Activated CD8-positive, alpha-beta memory T cell treated with anti-CD3 and anti-CD28 coated beads for 36 hours (primary cell): ENCODE measurements at regions not wholly inside any gene's neighbourhood (a gene's known extent, or its start where the extent isn't known, plus 50 kb on each side); places are given as distances from the start of the nearest gene placed in this dataset.

ENCODE experiments used
- CTCF ChIA-PET: fragments of 350-600 bp; sonication (Branson Sonifier 250); formaldehyde crosslinking; loops from one replicate; lab custom pipeline; 2021; ENCODE audit warnings: antibody characterized with exemption; lab: Charles Lee
- POLR2A ChIA-PET: fragments of 350-600 bp; sonication (Branson Sonifier 250); formaldehyde crosslinking; loops from one replicate; lab custom pipeline; 2021; ENCODE audit warnings: antibody characterized with exemption; lab: Charles Lee

GRCh38 chr15:96412906-96413231 lies 82.4 kb downstream of the NR2F2 start:
- CTCF ChIA-PET, result no interaction called here

GRCh38 chr15:96413657-96414056 lies 83.2 kb downstream of the NR2F2 start:
- ChIA-PET CTCF (no interaction called here), POLR2A (no interaction called here)

More at GRCh38 chr15:96412906-96413231, 82.4 kb downstream of the NR2F2 start:
- POLR2A ChIA-PET, result no interaction called here

GRCh38 chr15:96414875-96415274 lies 84.4 kb downstream of the NR2F2 start:
- ChIA-PET CTCF (no interaction called here), POLR2A (no interaction called here)

DNA sequence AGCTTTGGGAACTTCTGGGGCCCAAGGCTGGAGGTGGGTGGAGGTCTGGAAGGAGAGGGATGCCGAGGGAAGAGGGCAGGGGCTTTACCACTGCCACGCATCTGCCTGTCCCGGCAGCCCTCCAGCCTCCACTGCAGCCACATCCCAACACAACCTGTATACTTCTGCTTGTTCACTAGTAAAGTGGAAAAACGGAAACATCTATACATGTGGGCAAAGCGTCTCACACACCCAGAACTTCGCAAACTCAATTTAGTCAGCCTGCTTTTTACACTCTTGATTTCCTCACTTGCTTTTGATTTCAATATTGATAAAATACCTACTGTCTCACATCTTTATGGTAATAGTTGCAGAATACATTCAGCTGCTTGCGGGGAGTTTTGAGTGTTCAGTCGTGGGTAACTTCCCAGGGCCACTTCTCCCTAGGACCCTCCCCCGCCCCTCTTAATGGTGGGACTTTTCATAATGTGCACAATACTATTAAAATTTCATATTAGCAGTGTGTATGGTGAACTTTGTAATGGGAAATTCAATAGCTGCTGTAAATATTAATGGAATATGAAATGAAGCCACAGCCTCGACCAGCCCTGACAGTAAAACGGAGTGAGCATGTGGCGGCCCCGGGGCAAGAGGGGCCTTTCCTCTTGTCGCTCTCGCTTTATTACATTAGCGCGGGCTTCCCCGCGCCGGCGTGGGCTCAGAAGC lies 85.2 kb downstream of the NR2F2 start:
- CTCF ChIA-PET, result interaction anchor here (0.7 kb wide), 1 partner anchor 127 kb away, joined by 3 read pairs; no protein-coding TSS in a partner anchor
- POLR2A ChIA-PET, result no interaction called here

DNA sequence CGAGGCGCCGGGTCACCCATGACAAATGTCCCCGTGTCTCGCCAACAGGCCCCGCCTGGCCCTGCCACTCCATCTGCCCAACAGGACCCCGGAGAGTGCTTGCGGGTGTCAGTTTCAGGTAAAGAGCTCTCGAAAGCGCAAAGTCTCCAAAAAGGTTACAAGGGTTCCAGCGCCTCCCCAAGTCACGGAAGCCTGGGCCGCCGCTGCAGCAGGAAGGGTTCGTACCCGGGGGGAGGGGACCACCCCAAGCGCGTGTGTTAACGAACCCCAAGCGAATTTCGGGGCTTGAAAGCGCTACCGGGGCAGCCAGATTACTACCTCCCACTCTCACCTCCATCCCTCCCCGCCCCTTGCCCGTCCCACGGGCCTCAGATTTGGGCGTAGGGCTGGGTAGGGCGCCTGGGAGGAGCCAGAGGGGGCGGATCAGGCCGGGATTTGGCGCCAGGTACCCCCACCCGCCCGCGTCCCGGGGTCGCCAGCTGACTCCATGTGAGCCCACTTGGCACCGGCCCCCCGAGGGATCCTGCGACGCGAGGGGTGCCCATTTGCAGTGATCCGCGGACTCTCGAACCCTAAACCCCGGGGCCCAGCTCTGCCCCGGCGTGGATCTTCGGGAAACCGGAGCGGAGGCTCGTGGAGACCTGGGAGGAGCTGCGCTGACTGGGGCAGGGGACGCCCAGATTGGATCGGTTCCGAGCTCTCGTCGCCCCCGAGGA lies 85.9 kb downstream of the NR2F2 start:
- POLR2A ChIA-PET, result no interaction called here
- CTCF ChIA-PET, result interaction anchor here (0.6 to 0.7 kb wide), 2 partner anchors 128 to 160 kb away, joined by 3 read pairs; no protein-coding TSS in a partner anchor

DNA sequence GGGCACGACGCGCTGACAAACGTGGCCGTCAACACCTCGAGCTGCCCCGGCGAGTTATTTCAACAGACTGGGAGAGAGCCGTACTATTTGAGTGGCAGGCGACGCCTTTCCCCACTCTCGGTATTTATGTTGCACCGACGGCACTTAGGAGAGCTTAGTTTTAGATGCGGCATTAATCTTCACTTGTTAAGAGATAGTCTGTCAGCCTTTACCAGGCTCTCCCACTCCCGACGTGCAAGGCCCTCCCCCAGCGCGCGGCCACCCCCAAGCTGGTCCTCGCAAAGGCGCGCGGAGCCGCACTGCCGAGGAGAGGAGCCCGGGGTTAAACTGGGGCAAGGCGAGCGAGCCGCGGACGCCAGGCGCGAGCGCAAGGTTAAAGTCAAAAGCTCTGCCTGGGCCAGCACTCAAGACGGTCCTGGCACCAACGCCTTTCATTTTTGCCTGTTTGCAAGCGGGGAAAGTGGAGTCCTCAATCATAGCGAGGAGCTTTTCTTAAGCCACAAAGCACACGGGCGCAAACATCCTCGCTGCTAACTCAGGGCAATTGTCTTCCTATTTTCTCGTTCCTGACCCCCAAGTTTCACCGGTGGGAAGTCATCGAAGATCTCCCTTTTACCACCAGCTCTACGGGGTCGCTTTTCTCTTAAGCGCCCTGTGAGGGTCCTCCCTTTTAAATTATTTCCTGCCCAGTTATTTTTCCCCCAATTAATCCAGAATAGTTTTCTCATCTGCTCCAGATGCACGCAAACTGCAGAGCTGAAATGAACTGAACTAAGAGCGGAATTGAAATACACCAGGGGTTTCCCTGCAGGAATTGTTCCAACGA lies 86.6 kb downstream of the NR2F2 start:
- ChIA-PET POLR2A (no interaction called here), CTCF (interaction anchor here (0.6 kb wide), 1 partner anchor 159 kb away, joined by 3 read pairs; no protein-coding TSS in a partner anchor)

- ChIA-PET POLR2A (no interaction called here), CTCF (no interaction called here)
Observed at GRCh38 chr15:96417760-96418130, 87.2 kb downstream of the NR2F2 start.

DNA sequence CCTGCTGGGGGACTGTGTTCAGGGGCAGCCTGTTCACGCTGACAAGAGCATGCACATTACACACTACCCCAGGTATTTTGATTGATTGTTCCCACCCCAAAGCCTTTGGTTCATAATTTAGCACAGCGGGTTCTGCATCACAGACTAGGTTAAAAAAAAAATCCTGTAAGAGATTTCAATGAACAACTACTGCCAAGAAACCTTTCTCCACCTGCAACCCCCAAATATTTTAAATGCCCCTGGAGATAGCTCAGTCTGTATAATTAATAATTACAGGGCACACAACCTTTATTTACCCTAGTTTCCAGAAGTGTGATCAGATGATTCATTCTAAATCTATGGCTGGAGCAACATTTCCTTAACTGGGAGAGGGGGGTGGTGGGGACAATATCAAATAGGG lies 87.6 kb downstream of the NR2F2 start:
- CTCF ChIA-PET, result no interaction called here
- POLR2A ChIA-PET, result no interaction called here

GRCh38 chr15:96421178-96421601 lies 90.7 kb downstream of the NR2F2 start:
- ChIA-PET CTCF (interaction anchor here (0.6 kb wide), 1 partner anchor 1691 kb away, joined by 4 read pairs; no protein-coding TSS in a partner anchor), POLR2A (no interaction called here)

- CTCF ChIA-PET, result no interaction called here
- POLR2A ChIA-PET, result no interaction called here
Observed at GRCh38 chr15:96422125-96422524, 91.6 kb downstream of the NR2F2 start.

DNA sequence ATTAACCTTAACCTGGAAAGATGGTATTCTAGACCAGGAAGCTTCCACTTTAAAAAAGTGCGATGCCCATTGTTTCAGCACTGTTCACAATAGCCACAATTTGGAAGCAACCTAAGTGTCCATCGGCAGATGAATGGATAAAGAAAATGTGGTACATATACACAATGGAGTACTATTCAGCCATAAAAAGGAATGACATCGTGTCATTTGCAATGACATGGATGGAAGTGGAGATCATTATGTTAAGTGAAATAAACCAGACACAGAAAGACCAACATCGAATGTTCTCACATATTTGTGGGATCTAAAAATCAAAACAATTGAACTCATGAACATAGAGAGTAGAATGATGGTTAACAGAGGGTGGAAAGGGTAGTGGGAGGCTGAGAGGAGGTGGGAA lies 94.2 kb downstream of the NR2F2 start:
- POLR2A ChIA-PET, result no interaction called here
- CTCF ChIA-PET, result no interaction called here

DNA sequence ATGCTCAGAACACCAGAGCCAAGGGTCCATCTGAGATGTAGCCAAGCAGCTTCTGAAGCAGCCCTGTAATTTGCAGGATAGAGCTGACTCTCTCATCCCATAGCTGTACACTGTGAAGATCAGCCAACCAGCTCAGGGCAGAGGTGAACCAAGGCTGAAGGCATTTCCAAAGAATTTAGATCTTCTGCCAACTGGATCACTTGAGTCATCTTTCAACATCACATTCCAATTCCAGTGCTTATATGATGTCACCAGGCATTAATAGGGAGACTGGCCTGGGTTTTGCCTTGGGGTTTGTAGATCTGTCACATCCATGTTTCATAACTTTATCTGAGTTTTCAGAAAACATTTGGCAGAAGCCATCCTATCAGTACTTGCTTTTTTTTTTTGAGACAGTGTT lies 98.2 kb downstream of the NR2F2 start:
- POLR2A ChIA-PET, result no interaction called here

DNA sequence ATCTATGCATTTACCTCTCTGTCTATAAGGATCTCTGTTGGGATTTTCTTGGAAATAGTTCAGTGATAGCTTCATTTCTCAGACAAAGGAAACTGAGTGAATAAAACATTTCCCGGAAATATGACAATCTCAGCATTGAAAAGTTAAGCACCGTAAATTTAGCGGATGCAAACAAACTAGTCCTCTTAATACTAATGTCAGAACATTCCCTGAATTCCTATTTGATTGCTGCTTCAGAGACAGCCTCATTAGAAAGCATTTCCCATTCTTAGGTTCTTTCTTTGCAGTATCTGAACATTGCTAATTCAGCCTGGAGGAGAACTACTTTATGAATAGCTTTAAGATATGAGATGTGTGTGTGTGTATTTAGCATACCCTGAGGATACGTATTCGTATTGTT lies 101.3 kb downstream of the NR2F2 start:
- CTCF ChIA-PET, result no interaction called here
- POLR2A ChIA-PET, result no interaction called here

More for the DNA sequence above, 98.2 kb downstream of the NR2F2 start:
- CTCF ChIA-PET, result no interaction called here

DNA sequence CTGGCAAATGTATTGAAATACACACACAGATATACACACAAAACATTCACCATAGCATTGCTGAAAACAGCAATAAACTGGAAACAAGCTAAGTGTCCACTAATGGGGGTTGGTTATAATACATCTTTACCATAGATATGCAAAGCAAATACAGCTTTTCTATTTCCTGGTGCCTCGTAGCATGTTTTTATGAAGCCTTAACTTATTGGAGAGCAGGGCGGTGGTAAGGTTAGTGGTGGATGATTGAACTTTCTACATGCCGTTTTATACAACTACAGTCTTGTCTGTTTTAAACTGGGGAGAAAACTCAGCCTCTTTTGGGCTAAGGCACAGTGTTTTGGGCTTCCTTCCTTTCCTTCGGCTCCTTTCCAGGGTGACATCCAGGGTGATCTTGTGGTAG lies 104.5 kb downstream of the NR2F2 start:
- ChIA-PET CTCF (no interaction called here), POLR2A (no interaction called here)

DNA sequence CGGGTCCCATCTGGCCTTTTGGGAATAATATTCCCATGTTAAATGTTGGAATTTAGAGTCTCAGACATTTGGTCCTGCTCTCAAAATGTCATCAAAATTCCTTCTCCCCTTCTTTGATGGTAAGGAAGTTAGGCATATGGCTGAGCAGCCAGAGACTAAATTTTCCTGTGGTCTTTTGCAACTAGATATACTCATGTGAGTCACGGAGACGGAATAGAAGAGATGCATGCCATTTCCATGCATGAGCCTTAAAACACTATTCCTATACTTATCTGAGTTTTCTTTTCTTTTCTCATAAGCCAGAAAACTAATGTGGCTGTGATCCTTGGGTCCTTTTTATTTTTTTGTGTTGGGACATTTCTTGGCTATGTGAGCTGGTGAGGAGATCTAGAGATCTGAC lies 105.3 kb downstream of the NR2F2 start:
- CTCF ChIA-PET, result no interaction called here
- POLR2A ChIA-PET, result no interaction called here

- POLR2A ChIA-PET, result no interaction called here
- CTCF ChIA-PET, result no interaction called here
Observed at GRCh38 chr15:96440978-96441377, 110.5 kb downstream of the NR2F2 start.

DNA sequence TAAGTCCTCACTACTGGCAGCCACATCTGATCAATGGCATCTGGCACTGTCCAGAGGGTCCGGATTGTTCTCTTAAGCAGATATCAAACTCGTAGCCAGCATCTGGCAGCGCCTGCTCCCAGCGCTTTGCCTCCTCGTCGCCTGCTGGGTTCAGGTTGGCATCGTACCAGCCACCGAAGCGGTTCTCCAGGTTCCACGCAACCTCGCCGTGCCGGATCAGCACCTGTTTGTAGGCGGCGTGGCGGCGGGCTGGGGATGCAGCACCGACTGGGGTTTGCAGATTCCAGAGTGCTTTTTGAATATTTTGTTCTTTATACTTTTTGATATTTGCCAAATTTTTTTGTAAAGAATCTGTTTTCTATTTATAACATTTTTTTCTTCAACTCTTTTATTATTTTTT lies 111.6 kb downstream of the NR2F2 start:
- CTCF ChIA-PET, result interaction anchor here (0.6 kb wide), 1 partner anchor 649 kb away, joined by 3 read pairs; no protein-coding TSS in a partner anchor
- POLR2A ChIA-PET, result no interaction called here

- POLR2A ChIA-PET, result no interaction called here
Observed at GRCh38 chr15:96444865-96445264, 114.4 kb downstream of the NR2F2 start.

DNA sequence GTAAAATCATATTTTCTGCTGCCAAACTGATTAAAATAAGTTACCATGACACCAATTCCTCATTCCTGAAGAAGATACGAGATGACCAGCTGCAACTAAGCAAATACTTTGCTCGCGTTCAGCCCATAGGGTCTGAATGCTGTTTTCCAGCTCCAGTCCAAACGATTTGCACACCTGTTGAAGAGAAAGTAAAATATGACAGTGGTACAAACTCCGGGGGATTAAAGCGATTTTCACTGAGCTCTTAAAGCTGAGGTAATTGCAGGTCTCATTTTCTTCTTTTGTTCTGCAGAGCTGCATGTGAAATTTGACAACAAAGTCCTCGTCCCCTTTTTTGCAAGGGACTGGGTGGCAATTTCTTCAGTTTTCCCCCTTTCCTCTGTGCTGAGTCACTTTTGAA lies 118.4 kb downstream of the NR2F2 start:
- ChIA-PET CTCF (no interaction called here), POLR2A (no interaction called here)

More at GRCh38 chr15:96444865-96445264, 114.4 kb downstream of the NR2F2 start:
- CTCF ChIA-PET, result no interaction called here

DNA sequence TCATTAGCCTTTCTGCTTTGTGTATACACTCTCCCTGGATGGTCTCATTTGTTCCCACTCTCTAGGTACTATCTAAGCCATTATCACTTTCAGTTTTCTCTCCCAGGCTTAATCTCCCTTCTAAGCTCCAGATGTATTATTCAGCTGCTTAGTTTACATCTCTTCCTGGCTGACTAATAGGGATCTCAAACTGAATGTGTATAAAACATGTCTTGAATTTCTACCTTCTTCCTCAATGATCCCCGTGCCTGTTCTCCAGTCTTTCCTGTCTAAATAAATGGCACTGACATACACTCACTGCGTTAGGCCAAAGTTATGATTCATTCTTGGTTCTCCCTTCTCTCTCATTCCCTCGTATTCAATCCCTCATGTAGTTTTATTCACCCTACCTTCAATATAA lies 127.3 kb downstream of the NR2F2 start:
- CTCF ChIA-PET, result no interaction called here
- POLR2A ChIA-PET, result interaction anchor here (0.6 kb wide), 1 partner anchor 11 kb away, joined by 3 read pairs; no protein-coding TSS in a partner anchor
